H1 (cell line): ENCODE measurements at regions not wholly inside any gene's neighbourhood (a gene's known extent, or its start where the extent isn't known, plus 50 kb on each side); places are given as distances from the start of the nearest gene placed in this dataset.
"Not testable (repeated sequence)": the region's sequence is repeated elsewhere in the genome, so short reads cannot be mapped to it uniquely, and the experiment has no call there.

Source experiments
- CTCF ChIA-PET: fragments of 300-600 bp; sonication (Branson Sonifier 250); formaldehyde crosslinking; loops from one replicate; lab custom pipeline; 2021; ENCODE audit not compliant: partially characterized antibody; lab: Charles Lee
- POLR2A ChIA-PET: fragments of 300-600 bp; sonication (Branson Sonifier 250); formaldehyde crosslinking; loops from one replicate; lab custom pipeline; 2021; ENCODE audit warnings: inconsistent platforms; ENCODE audit not compliant: partially characterized antibody; lab: Charles Lee
- DNase-seq, 2 experiments: peaks; one replicate each; pipeline versions ENCODE4 v3.0.0 to v3.0.0-alpha.2; 2010 to 2022; ENCODE audit warnings: low spot score in 2 of 2, low read depth in 1 of 2, mixed read lengths in 1 of 2
- FAIRE-seq: peaks from 2 replicates; lab custom pipeline; 2011; peaks lifted over from hg19 to GRCh38; lab: Jason Lieb, UNC
- H2AFZ ChIP-seq: 2 replicates; pipeline ENCODE4 v1.8.1; 2012; ENCODE audit warnings: low read length, inconsistent platforms
- H2AK5ac ChIP-seq: 2 replicates; pipeline ENCODE4 v1.6.1; 2013; ENCODE audit warnings: low read depth, low read length
- H2BK120ac ChIP-seq: replicated peaks from 2 replicates; pipeline ENCODE3; 2013; ENCODE audit warnings: low read depth, low read length, inconsistent platforms
- H2BK12ac ChIP-seq: 2 replicates; pipeline ENCODE4 v1.6.1; 2013; ENCODE audit warnings: low read depth, low read length
- H2BK15ac ChIP-seq: 2 replicates; pipeline ENCODE4 v1.6.1; 2013; ENCODE audit warnings: low read length
- H2BK20ac ChIP-seq: 2 replicates; pipeline ENCODE4 v1.6.1; 2013; ENCODE audit warnings: low read length
- H2BK5ac ChIP-seq: 2 replicates; pipeline ENCODE4 v1.6.1; 2013; ENCODE audit warnings: low read depth, low read length
- H3K14ac ChIP-seq: 2 replicates; pipeline ENCODE4 v1.6.1; 2013; ENCODE audit warnings: inconsistent platforms; ENCODE audit not compliant: insufficient read length
- H3K18ac ChIP-seq: 2 replicates; pipeline ENCODE4 v1.6.1; 2013; ENCODE audit warnings: low read length; ENCODE audit errors: extremely low read depth
- H3K23ac ChIP-seq: 2 replicates; pipeline ENCODE4 v1.6.1; 2013; ENCODE audit warnings: inconsistent platforms; ENCODE audit not compliant: insufficient read length
- H3K23me2 ChIP-seq: 2 replicates; pipeline ENCODE4 v1.6.1; 2013; ENCODE audit warnings: low read depth, low read length
- H3K27ac ChIP-seq: 2 replicates; pipeline ENCODE4 v1.6.1; 2011; ENCODE audit warnings: low read depth, low read length, inconsistent platforms
- H3K27me3 ChIP-seq, 4 experiments: replicated peaks in 1 of 4; 1 replicate in 1 of 4; 2 replicates in 3 of 4; pipeline versions ENCODE4 v1.6.1 to v1.8.1; 2011 to 2013; ENCODE audit warnings: low read length in 3 of 4, mild to moderate bottlenecking in 3 of 4, inconsistent platforms in 2 of 4, mixed read lengths in 2 of 4, moderate library complexity in 1 of 4; ENCODE audit not compliant: control insufficient read depth in 3 of 4, insufficient read depth in 3 of 4; ENCODE audit errors: extremely low read depth in 1 of 4
- H3K36me3 ChIP-seq, 4 experiments: 2 replicates each; pipeline versions ENCODE4 v1.6.1 to v1.8.1; 2011 to 2013; ENCODE audit warnings: mild to moderate bottlenecking in 4 of 4, low read length in 3 of 4, moderate library complexity in 2 of 4, control low read depth in 1 of 4, inconsistent platforms in 1 of 4; ENCODE audit not compliant: insufficient read depth in 4 of 4, control insufficient read depth in 2 of 4
- H3K4ac ChIP-seq: replicated peaks from 2 replicates; pipeline ENCODE3; 2013; ENCODE audit warnings: low read length, low read depth, mixed read lengths, inconsistent platforms; ENCODE audit not compliant: insufficient read length
- H3K4me1 ChIP-seq, 4 experiments: replicated peaks in 1 of 4; 1 replicate in 1 of 4; 2 replicates in 3 of 4; pipeline versions ENCODE4 v1.6.1 to v1.8.1; 2011 to 2013; ENCODE audit warnings: low read length in 3 of 4, inconsistent platforms in 2 of 4, mixed read lengths in 1 of 4; ENCODE audit not compliant: insufficient read depth in 4 of 4, control insufficient read depth in 3 of 4
- H3K4me2 ChIP-seq, 2 experiments: 2 replicates each; pipeline versions ENCODE4 v1.6.1 to v1.8.1; 2011 to 2013; ENCODE audit warnings: low read depth in 2 of 2, low read length in 2 of 2, control low read depth in 1 of 2, inconsistent platforms in 1 of 2, mild to moderate bottlenecking in 1 of 2; ENCODE audit not compliant: insufficient read depth in 1 of 2
- H3K4me3 ChIP-seq, 4 experiments: fragments of 200-600, 300-600 bp in 1 of 4; sonication (generic), shearing (Covaris generic), sonication (Bioruptor Twin) in 1 of 4; 2 replicates each; pipeline versions ENCODE4 v1.5.1 to v1.8.1; 2011 to 2016; ENCODE audit warnings: low read length in 4 of 4, low read depth in 3 of 4, control low read depth in 2 of 4, inconsistent platforms in 2 of 4, mild to moderate bottlenecking in 2 of 4, mixed read lengths in 1 of 4, moderate library complexity in 1 of 4; ENCODE audit not compliant: insufficient read depth in 2 of 4; ENCODE audit errors: extremely low read depth in 1 of 4
- H3K56ac ChIP-seq: replicated peaks from 2 replicates; pipeline ENCODE3; 2013; ENCODE audit warnings: low read depth, mild to moderate bottlenecking, mixed read lengths, low read length, inconsistent platforms; ENCODE audit not compliant: insufficient read length
- H3K79me1 ChIP-seq: 2 replicates; pipeline ENCODE4 v1.6.1; 2013; ENCODE audit warnings: low read depth, low read length, control low read depth
- H3K79me2 ChIP-seq, 2 experiments: 2 replicates each; pipeline versions ENCODE4 v1.6.1 to v1.8.1; 2012 to 2013; ENCODE audit warnings: low read length in 2 of 2, mild to moderate bottlenecking in 2 of 2, inconsistent platforms in 1 of 2; ENCODE audit not compliant: insufficient read depth in 2 of 2, control insufficient read depth in 1 of 2
- H3K9ac ChIP-seq, 4 experiments: replicated peaks in 1 of 4; 1 replicate in 1 of 4; 2 replicates in 3 of 4; pipeline versions ENCODE4 v1.6.1 to v1.8.1; 2011 to 2013; ENCODE audit warnings: low read depth in 3 of 4, low read length in 3 of 4, control low read depth in 2 of 4, mild to moderate bottlenecking in 2 of 4, moderate library complexity in 2 of 4, inconsistent platforms in 1 of 4; ENCODE audit errors: extremely low read depth in 1 of 4
- H3K9me3 ChIP-seq, 2 experiments: 2 replicates each; pipeline versions ENCODE4 v1.6.1 to v1.8.1; 2012 to 2013; ENCODE audit warnings: mild to moderate bottlenecking in 2 of 2, moderate library complexity in 2 of 2, control low read depth in 1 of 2, inconsistent platforms in 1 of 2, low read depth in 1 of 2, low read length in 1 of 2, mixed read lengths in 1 of 2; ENCODE audit not compliant: insufficient read depth in 2 of 2
- H4K20me1 ChIP-seq, 2 experiments: replicated peaks in 1 of 2; 2 replicates each; pipeline versions ENCODE3 to v1.8.1; 2011 to 2013; ENCODE audit warnings: inconsistent platforms in 2 of 2, low read length in 2 of 2, mild to moderate bottlenecking in 1 of 2; ENCODE audit not compliant: insufficient read depth in 2 of 2, control insufficient read depth in 1 of 2
- H4K5ac ChIP-seq: 2 replicates; pipeline ENCODE4 v1.6.1; 2013; ENCODE audit warnings: low read length, low read depth, mixed read lengths, inconsistent platforms; ENCODE audit not compliant: insufficient read length
- H4K8ac ChIP-seq: 2 replicates; pipeline ENCODE4 v1.8.0; 2013; ENCODE audit warnings: mild to moderate bottlenecking, moderate library complexity, low read length, inconsistent platforms; ENCODE audit not compliant: insufficient read depth; ENCODE audit errors: extremely low read depth
- H4K91ac ChIP-seq: replicated peaks from 2 replicates; pipeline ENCODE3; 2013; ENCODE audit warnings: low read length, mixed read lengths, inconsistent platforms; ENCODE audit not compliant: insufficient read length
- WGBS, 2 experiments: shearing (Covaris generic) in 1 of 2; methylation state at CpG; one replicate each; pipeline versions ENCODE4 v1.1.6 to v1.1.7; 2013 to 2015; ENCODE audit warnings: low lambda C conversion rate in 2 of 2, mixed read lengths in 2 of 2, inconsistent platforms in 1 of 2, low coverage in 1 of 2, missing lambda C conversion rate in 1 of 2; ENCODE audit not compliant: insufficient replicate concordance in 2 of 2, insufficient coverage in 1 of 2, insufficient read length in 1 of 2; ENCODE audit errors: extremely low coverage in 1 of 2, missing lambda C conversion rate in 1 of 2; 5-methylcytosine and 5-hydroxymethylcytosine counted together

DNA sequence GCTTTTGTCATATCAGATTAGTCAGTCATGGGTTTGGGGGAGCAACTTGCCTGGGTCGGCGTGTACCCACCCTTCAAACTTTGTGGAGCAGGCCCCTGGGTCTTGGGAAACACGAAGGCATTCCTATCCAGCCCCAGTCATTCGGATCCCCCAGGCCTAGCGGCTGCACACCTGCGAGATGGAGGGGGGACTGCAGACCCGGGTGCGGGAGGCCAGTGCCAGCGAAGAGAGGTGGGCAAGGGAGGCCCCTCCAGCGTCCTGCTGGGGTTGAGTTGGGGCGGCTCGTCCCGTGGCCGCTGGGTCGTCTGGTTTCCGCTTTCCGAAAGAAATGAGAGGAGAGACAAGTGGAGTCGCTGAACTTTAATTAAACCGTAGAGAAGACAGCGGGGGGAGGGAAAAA, 112.2 kb upstream of the FOXD4L5 start:
- H3K9me3 ChIP-seq = peaks cover 0 to 23% of the 10 kb centered on the region in 2 experiments; a peak in 2 of 4 replicates
- H2BK12ac ChIP-seq, H4K91ac ChIP-seq, H3K36me3 ChIP-seq, H4K8ac ChIP-seq, H3K14ac ChIP-seq, POLR2A ChIA-PET, H3K79me2 ChIP-seq, CTCF ChIA-PET, H3K4me2 ChIP-seq, H2AK5ac ChIP-seq, H3K56ac ChIP-seq, FAIRE-seq, H3K79me1 ChIP-seq, H3K27ac ChIP-seq, H2AFZ ChIP-seq, H3K4me1 ChIP-seq, H2BK120ac ChIP-seq, H3K4ac ChIP-seq, H2BK15ac ChIP-seq, H3K18ac ChIP-seq, H4K5ac ChIP-seq, H3K23ac ChIP-seq, H3K23me2 ChIP-seq, H3K27me3 ChIP-seq, H3K9ac ChIP-seq, H2BK20ac ChIP-seq, H2BK5ac ChIP-seq, H3K4me3 ChIP-seq, H4K20me1 ChIP-seq, DNase-seq: not testable (repeated sequence)
- WGBS, 2 experiments = no CpG with 5 or more reads among the region's 20 CpGs

DNA sequence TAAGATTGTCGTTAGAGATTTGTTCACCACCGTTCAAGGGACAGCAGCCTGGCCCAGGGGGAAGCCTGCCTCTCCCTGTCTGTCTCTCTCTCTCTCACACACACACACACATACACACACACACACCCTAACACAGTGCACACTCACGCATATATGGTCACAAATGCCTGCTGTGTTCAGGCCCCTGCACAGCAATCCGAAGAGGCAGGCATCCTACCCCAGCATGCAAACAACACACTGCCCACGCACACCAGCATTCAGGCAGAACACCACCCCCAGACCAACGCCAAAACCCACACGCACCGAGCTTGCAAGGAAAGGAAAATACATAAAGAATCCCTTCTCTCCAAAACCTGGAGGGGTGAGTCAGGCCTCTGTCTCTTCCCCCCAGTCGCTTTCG, 111.6 kb upstream of the FOXD4L5 start:
- DNase-seq, H3K23me2 ChIP-seq, H3K36me3 ChIP-seq, H2BK5ac ChIP-seq, H3K4ac ChIP-seq, H2BK12ac ChIP-seq, H3K27me3 ChIP-seq, H4K8ac ChIP-seq, H3K27ac ChIP-seq, POLR2A ChIA-PET, H3K4me1 ChIP-seq, FAIRE-seq, H3K79me2 ChIP-seq, H3K14ac ChIP-seq, H2BK20ac ChIP-seq, CTCF ChIA-PET, H4K20me1 ChIP-seq, H4K5ac ChIP-seq, H2BK120ac ChIP-seq, H3K4me3 ChIP-seq, H2AK5ac ChIP-seq, H4K91ac ChIP-seq, H3K79me1 ChIP-seq, H3K56ac ChIP-seq, H3K23ac ChIP-seq, H3K18ac ChIP-seq, H3K4me2 ChIP-seq, H2AFZ ChIP-seq, H3K9ac ChIP-seq, H2BK15ac ChIP-seq: not testable (repeated sequence)
- WGBS, 2 experiments = 76% methylated on average over 5 of the region's 10 CpGs; no CpG with 5 or more reads in 1 of the 2 experiments
- H3K9me3 ChIP-seq = peaks cover 0 to 18% of the 10 kb centered on the region in 2 experiments; a peak in 2 of 4 replicates
